Spleen (tissue), 7 donors: ENCODE measurements at regions not wholly inside any gene's neighbourhood (a gene's known extent, or its start where the extent isn't known, plus 50 kb on each side); places are given as distances from the start of the nearest gene placed in this dataset.

Source experiments
- CTCF ChIP-seq, 11 experiments: fragments of 200-600 bp in 7 of 11; fragments of 450-650 bp in 4 of 11; sonication (generic) in 4 of 11; IDR thresholded peaks in 8 of 11; conservative IDR thresholded peaks in 3 of 11; 1 replicate in 7 of 11; 2 replicates in 4 of 11; pipeline versions ENCODE4 v1.4.0 to v1.8.0; 2016 to 2021; ENCODE audit warnings: antibody characterized with exemption in 11 of 11, inconsistent platforms in 4 of 11, mild to moderate bottlenecking in 1 of 11
- POLR2A ChIP-seq, 3 donors: fragments of 450-650 bp; IDR thresholded peaks; one replicate each; pipeline ENCODE4 v1.5.1; 2017; ENCODE audit warnings: antibody characterized with exemption in 3 of 3, mild to moderate bottlenecking in 1 of 3
- donor health status: DM: no; HTN: no; CAD: no; lungs with moderate emphysema.
- donor health status: DM: no; HTN: no; CAD: no.
- donor health status: DM: no; HTN: no; CAD: no.

- TF ChIP-seq CTCF (IDR thresholded peaks at IDR 0.05 in 8 of 11, conservative IDR thresholded peaks at IDR 0.05 in 3 of 11): no peak
- TF ChIP-seq POLR2A (IDR thresholded peaks at IDR 0.05): no peak
These were observed 381.9 kb upstream of the CCL2 start for GRCh38 chr17:33873201-33873617.
